K562 (cell line): ENCODE measurements at regions not wholly inside any gene's neighbourhood (a gene's known extent, or its start where the extent isn't known, plus 50 kb on each side); places are given as distances from the start of the nearest gene placed in this dataset.

Source experiments
- ATAC-seq: fragments of 200-7000 bp; cut with Tn5 transposase; 3 replicates; pipeline ENCODE4 v1.9.1; 2020; ENCODE audit warnings: moderate library complexity
- BruUV-seq: library from RNA; stranded (reverse); fragments of 400-500 nt; replicated peaks from 2 replicates; lab custom pipeline; 2021; lab: Mats Ljungman, UMichigan
- CTCF ChIA-PET: fragments of 300-600 bp; formaldehyde crosslinking; extraction: SDS; loops from one replicate; lab custom pipeline; 2021; ENCODE audit warnings: low intra/inter-chr PET ratio; lab: Yijun Ruan, JAX
- POLR2A ChIA-PET: fragments of 300-600, 350-650 bp; sonication (Branson Sonifier 250); formaldehyde crosslinking; extraction: SDS; loops from one replicate; lab custom pipeline; 2021; ENCODE audit warnings: antibody characterized with exemption, inconsistent platforms; lab: Yijun Ruan, JAX
- DNase-seq, 4 experiments: peaks; one replicate each; pipeline versions ENCODE4 v3.0.0 to v3.0.0-alpha.2; 2011 to 2018; ENCODE audit warnings: low spot score in 3 of 4, mixed read lengths in 3 of 4; ENCODE audit errors: extremely low read depth in 1 of 4
- FAIRE-seq: peaks from 2 replicates; lab custom pipeline; 2011; peaks lifted over from hg19 to GRCh38; lab: Jason Lieb, UNC
- H2AFZ ChIP-seq: 2 replicates; pipeline ENCODE4 v1.6.0; 2011; ENCODE audit warnings: low read depth, low read length, control low read depth, inconsistent platforms
- H3K27ac ChIP-seq: fragments of 200-600 bp; 3 replicates; pipeline ENCODE4 v1.8.0; 2011; ENCODE audit warnings: low read depth, mild to moderate bottlenecking, control low read depth, inconsistent platforms, low read length, moderate library complexity, mixed read lengths; ENCODE audit errors: extremely low read depth
- H3K27me3 ChIP-seq, 2 experiments: fragments of 300-600 bp in 1 of 2; 2 replicates in 1 of 2; 3 replicates in 1 of 2; pipeline versions ENCODE4 v1.6.0 to v1.8.0; 2011; ENCODE audit warnings: inconsistent platforms in 2 of 2, low read length in 2 of 2, mild to moderate bottlenecking in 1 of 2, mixed read lengths in 1 of 2, moderate library complexity in 1 of 2; ENCODE audit not compliant: control insufficient read depth in 2 of 2, insufficient read depth in 2 of 2
- H3K36me3 ChIP-seq: fragments of 300-600 bp; 3 replicates; pipeline ENCODE4 v1.8.0; 2011; ENCODE audit warnings: mild to moderate bottlenecking, low read length, inconsistent platforms; ENCODE audit not compliant: control insufficient read depth, insufficient read depth
- H3K4me1 ChIP-seq, 2 experiments: fragments of 200-600 bp in 1 of 2; replicated peaks in 1 of 2; 2 replicates in 1 of 2; 3 replicates in 1 of 2; pipeline versions ENCODE4 v1.5.1 to v1.8.0; 2011; ENCODE audit warnings: inconsistent platforms in 2 of 2, low read length in 2 of 2, mild to moderate bottlenecking in 1 of 2, mixed read lengths in 1 of 2, moderate library complexity in 1 of 2; ENCODE audit not compliant: control insufficient read depth in 2 of 2, insufficient read depth in 2 of 2
- H3K4me2 ChIP-seq: 2 replicates; pipeline ENCODE4 v1.6.1; 2011; ENCODE audit warnings: low read length, control low read depth, inconsistent platforms, mixed read lengths; ENCODE audit not compliant: insufficient read depth
- H3K4me3 ChIP-seq: fragments of 200-600 bp; sonication (generic), shearing (Covaris generic); 2 replicates; pipeline ENCODE4 v1.5.1; 2016; ENCODE audit warnings: control low read depth, inconsistent platforms
- H3K79me2 ChIP-seq: fragments of 200-600 bp; 3 replicates; pipeline ENCODE4 v1.8.0; 2011; ENCODE audit warnings: low read length, inconsistent platforms; ENCODE audit not compliant: control insufficient read depth, insufficient read depth
- H3K9ac ChIP-seq, 2 experiments: 2 replicates each; pipeline versions ENCODE4 v1.6.0 to v1.6.1; 2011; ENCODE audit warnings: low read depth in 2 of 2, low read length in 2 of 2, control low read depth in 1 of 2, inconsistent platforms in 1 of 2, mild to moderate bottlenecking in 1 of 2, mixed read lengths in 1 of 2; ENCODE audit not compliant: insufficient read depth in 1 of 2
- H3K9me1 ChIP-seq: one replicate; pipeline ENCODE4 v1.6.0; 2011; ENCODE audit warnings: inconsistent platforms, mild to moderate bottlenecking, low read length, moderate library complexity; ENCODE audit not compliant: control insufficient read depth, insufficient read depth
- H3K9me3 ChIP-seq: replicated peaks from 2 replicates; pipeline ENCODE4 v1.5.1; 2011; ENCODE audit warnings: low read depth, low read length, inconsistent platforms; ENCODE audit not compliant: control insufficient read depth, insufficient read depth
- H4K20me1 ChIP-seq: replicated peaks from 2 replicates; pipeline ENCODE4 v1.6.1; 2011; ENCODE audit warnings: low read length, inconsistent platforms, mixed read lengths; ENCODE audit not compliant: control insufficient read depth, insufficient read depth
- KLF6 ChIP-seq: fragments of 250-450 bp; sonication (Bioruptor Pico); IDR thresholded peaks from 2 replicates; pipeline ENCODE4 v1.4.0; 2020; ENCODE audit warnings: mild to moderate bottlenecking, moderate library complexity, borderline replicate concordance
- NFE2 ChIP-seq: IDR thresholded peaks from 2 replicates; pipeline ENCODE4 v1.6.1; 2014; ENCODE audit warnings: antibody characterized with exemption, low read depth
- NKRF ChIP-seq: fragments of 450-650 bp; IDR thresholded peaks from 2 replicates; pipeline ENCODE4 v1.6.1; 2016; ENCODE audit warnings: borderline replicate concordance
- ZNF507 ChIP-seq: conservative IDR thresholded peaks from 2 replicates; pipeline ENCODE4 v1.6.1; 2017; ENCODE audit warnings: missing genetic modification characterization, missing compliant biosample characterization
- WGBS: fragments of 100-300 bp; shearing (Covaris generic); methylation state at CpG from one replicate; pipeline ENCODE4 v1.1.6; 2016; ENCODE audit warnings: low coverage, mixed read lengths; ENCODE audit not compliant: insufficient coverage; ENCODE audit errors: missing lambda C conversion rate; 5-methylcytosine and 5-hydroxymethylcytosine counted together
- in situ Hi-C: fragments of 300-500 bp; cut with MboI; formaldehyde crosslinking; loops from 4 replicates; pipeline ENCODE4 v1.15.0; 2018; ENCODE audit warnings: inconsistent platforms, mixed read lengths
- intact Hi-C: fragments of 100-400 bp; cut with micrococcal nuclease; formaldehyde crosslinking; loops from 2 replicates; pipeline ENCODE4 v1.14.2; 2022

- Histone ChIP-seq H3K4me1 (no peaks in the 10 kb centered on the region), H3K9me3 (no peaks in the 10 kb centered on the region; the same call in 1 of the 2 replicates), H3K4me3 (no peak overlapping the region)
- no peak for TF ChIP-seq NKRF
- TF ChIP-seq KLF6 (CRISPR knock-in tag): no peak
- TF ChIP-seq ZNF507 (tag): no peak
- TF ChIP-seq NFE2: no peak
- TF ChIP-seq, all 486 proteins: peak for 0
- no peak overlapping the region for H3K9ac ChIP-seq
- in situ Hi-C loops (no loop called here), intact Hi-C loops (no loop called here)
- no peak for DNase-seq
- ATAC-seq: no peak
- H3K79me2 ChIP-seq: no peaks in the 10 kb centered on the region
- H3K27ac ChIP-seq: no peak overlapping the region
- no peaks in the 10 kb centered on the region for H3K27me3 ChIP-seq
- no peaks in the 10 kb centered on the region for H3K9me1 ChIP-seq
- H3K36me3 ChIP-seq: no peaks in the 10 kb centered on the region
- no peaks in the 10 kb centered on the region for H4K20me1 ChIP-seq
- FAIRE-seq: no peak
- no peak overlapping the region for H3K4me2 ChIP-seq
- 0% methylated on average over 2 of the region's 2 CpGs for WGBS
- no TSS peak for BruUV-seq
- H2AFZ ChIP-seq: no peak overlapping the region
- ChIA-PET CTCF (interaction anchor here (0.6 kb wide), 1 partner anchor 114 kb away, joined by 3 read pairs; no protein-coding TSS in a partner anchor), POLR2A (no interaction called here)
Observed at GRCh38 chr1:73868810-73869336, 329.1 kb downstream of the LRRIQ3 start.
